GM06990 (cell line): ENCODE measurements at regions not wholly inside any gene's neighbourhood (a gene's known extent, or its start where the extent isn't known, plus 50 kb on each side); places are given as distances from the start of the nearest gene placed in this dataset.

Experiments used
- DNase-seq: peaks from one replicate; pipeline ENCODE4 v3.0.0-alpha.2; 2011; ENCODE audit not compliant: insufficient read length; ENCODE audit errors: extremely low read depth
- H3K27me3 ChIP-seq: replicated peaks from 2 replicates; pipeline ENCODE4 v1.6.0; 2011; ENCODE audit warnings: low read length; ENCODE audit not compliant: control insufficient read depth, insufficient read depth
- H3K36me3 ChIP-seq: 2 replicates; pipeline ENCODE4 v1.5.1; 2011; ENCODE audit warnings: low read length; ENCODE audit not compliant: control insufficient read depth, insufficient read depth
- H3K4me3 ChIP-seq: replicated peaks from 2 replicates; pipeline ENCODE4 v1.5.1; 2011; ENCODE audit warnings: low read depth, mild to moderate bottlenecking, control low read depth, low read length
- CTCF ChIP-seq: IDR thresholded peaks from 2 replicates; pipeline ENCODE4 v1.5.1; 2011; ENCODE audit warnings: low read length, control low read depth, mild to moderate bottlenecking, inconsistent platforms; ENCODE audit not compliant: insufficient read depth, poor library complexity, severe bottlenecking

GRCh38 chr13:50280441-50280937 is 265.2 kb downstream of the KCNRG start:
- no peak for TF ChIP-seq CTCF
- DNase-seq, result no peak
- peaks cover 3% of the 10 kb centered on the region for H3K27me3 ChIP-seq

GRCh38 chr13:50282016-50282415 is 266.8 kb downstream of the KCNRG start:
- H3K36me3 ChIP-seq, result no peaks in the 10 kb centered on the region
- no peak for DNase-seq
- no peak overlapping the region for H3K4me3 ChIP-seq
- peaks cover 3% of the 10 kb centered on the region for H3K27me3 ChIP-seq
- no peak for TF ChIP-seq CTCF

More at GRCh38 chr13:50280441-50280937, 265.2 kb downstream of the KCNRG start:
- Histone ChIP-seq H3K4me3 (no peak overlapping the region), H3K36me3 (no peaks in the 10 kb centered on the region)

GRCh38 chr13:50283017-50283416 is 267.8 kb downstream of the KCNRG start:
- H3K27me3 ChIP-seq, result peaks cover 3% of the 10 kb centered on the region; the same call in 1 of the 2 replicates
- no peak for DNase-seq
- H3K36me3 ChIP-seq, result no peaks in the 10 kb centered on the region
- TF ChIP-seq CTCF, result no peak
- no peak overlapping the region for H3K4me3 ChIP-seq

GRCh38 chr13:50284540-50284939 is 269.3 kb downstream of the KCNRG start:
- Histone ChIP-seq H3K36me3 (no peaks in the 10 kb centered on the region), H3K27me3 (peaks cover 2% of the 10 kb centered on the region; the same call in 1 of the 2 replicates), H3K4me3 (no peak overlapping the region)
- no peak for TF ChIP-seq CTCF
- DNase-seq, result peak; percentile 26

- Histone ChIP-seq H3K36me3 (no peaks in the 10 kb centered on the region), H3K27me3 (peaks cover 1% of the 10 kb centered on the region; the same call in 1 of the 2 replicates), H3K4me3 (no peak overlapping the region)
- DNase-seq, result no peak
- TF ChIP-seq CTCF, result no peak
Observed at GRCh38 chr13:50285283-50285682, 270.0 kb downstream of the KCNRG start.

GRCh38 chr13:50286324-50286723 is 271.1 kb downstream of the KCNRG start:
- no peak for DNase-seq
- Histone ChIP-seq H3K36me3 (no peaks in the 10 kb centered on the region), H3K27me3 (peaks cover 1% of the 10 kb centered on the region; the same call in 1 of the 2 replicates), H3K4me3 (no peak overlapping the region)
- no peak for TF ChIP-seq CTCF
